Midbrain (tissue), 1 donor: ENCODE measurements at regions not wholly inside any gene's neighbourhood (a gene's known extent, or its start where the extent isn't known, plus 50 kb on each side); places are given as distances from the start of the nearest gene placed in this dataset.

ENCODE experiments used
- DNase-seq: peaks from one replicate; lab custom pipeline; 2025; lab: John Stamatoyannopoulos, UW

GRCh38 chr9:119487118-119487827, 118.0 kb upstream of the BRINP1 start:
- DNase-seq: no peak

- DNase-seq: no peak
These were observed 113.9 kb upstream of the BRINP1 start for GRCh38 chr9:119483153-119483552.

GRCh38 chr9:119477197-119477596, 108.0 kb upstream of the BRINP1 start:
- no peak for DNase-seq

GRCh38 chr9:119458068-119458467, 88.8 kb upstream of the BRINP1 start:
- no peak for DNase-seq

- no peak for DNase-seq
These were observed 84.7 kb upstream of the BRINP1 start for GRCh38 chr9:119453980-119454379.

- no peak for DNase-seq
These were observed 84.3 kb upstream of the BRINP1 start for GRCh38 chr9:119453490-119453911.

GRCh38 chr9:119451426-119451825, 82.2 kb upstream of the BRINP1 start:
- DNase-seq: no peak

- DNase-seq: no peak
These were observed 73.9 kb upstream of the BRINP1 start for GRCh38 chr9:119443179-119443578.

GRCh38 chr9:119441832-119442231, 72.6 kb upstream of the BRINP1 start:
- DNase-seq: no peak

- no peak for DNase-seq
These were observed 72.1 kb upstream of the BRINP1 start for GRCh38 chr9:119441338-119441737.

- no peak for DNase-seq
These were observed 67.0 kb upstream of the BRINP1 start for GRCh38 chr9:119436261-119436660.

- no peak for DNase-seq
These were observed 65.8 kb upstream of the BRINP1 start for GRCh38 chr9:119435076-119435475.

GRCh38 chr9:119432428-119432827, 63.2 kb upstream of the BRINP1 start:
- DNase-seq: no peak

- DNase-seq: no peak
These were observed 60.1 kb upstream of the BRINP1 start for GRCh38 chr9:119429302-119429701.

GRCh38 chr9:119420231-119420630, 51.0 kb upstream of the BRINP1 start:
- no peak for DNase-seq
